Kidney glomerular epithelial cell (primary cell): ENCODE measurements at regions not wholly inside any gene's neighbourhood (a gene's known extent, or its start where the extent isn't known, plus 50 kb on each side); places are given as distances from the start of the nearest gene placed in this dataset.

ENCODE experiments used
- DNase-seq: peaks from one replicate; lab custom pipeline; 2025; lab: John Stamatoyannopoulos, UW

GRCh38 chr18:55047546-55047945, 88.3 kb upstream of the CCDC68 start:
- DNase-seq, result no peak

GRCh38 chr18:55041366-55041765, 82.1 kb upstream of the CCDC68 start:
- no peak for DNase-seq

DNA sequence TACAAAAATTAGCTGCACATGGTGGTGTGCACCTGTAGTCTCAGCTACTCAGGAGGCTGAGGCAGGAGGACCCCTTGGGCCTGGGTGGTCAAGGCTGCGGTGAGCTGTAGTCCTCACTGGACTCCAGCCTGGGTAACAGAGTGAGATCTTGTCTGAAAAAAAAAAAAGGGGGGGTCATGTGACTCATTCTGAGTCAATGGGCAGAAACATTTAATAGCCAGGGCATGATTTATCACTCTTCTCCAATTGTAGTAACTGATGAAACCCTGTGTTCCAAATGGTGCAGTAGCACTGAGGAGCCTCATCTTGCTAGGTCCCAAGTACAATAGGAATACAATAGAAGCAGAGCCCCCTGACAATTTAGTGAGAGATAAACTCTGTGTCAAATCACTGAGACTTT, 78.9 kb upstream of the CCDC68 start:
- no peak for DNase-seq

DNA sequence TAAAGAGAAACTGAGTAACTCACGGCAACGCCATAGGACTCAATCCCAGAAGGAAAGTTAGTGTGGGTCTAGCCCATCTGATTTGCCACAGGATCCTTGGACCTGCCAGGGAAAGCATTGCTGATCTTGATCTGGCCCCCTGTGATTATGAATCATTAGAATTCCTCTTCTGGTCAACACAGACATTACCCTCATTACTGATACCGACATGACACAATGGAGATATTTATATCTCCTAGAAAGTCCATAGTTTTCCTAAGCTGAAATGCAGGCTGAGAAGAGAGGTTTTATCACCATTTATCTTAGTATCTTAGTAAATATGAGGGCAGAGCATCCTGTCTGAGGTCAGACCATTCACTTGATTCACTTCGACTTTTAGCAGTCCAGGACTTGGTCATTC, 75.5 kb upstream of the CCDC68 start:
- DNase-seq, result no peak

DNA sequence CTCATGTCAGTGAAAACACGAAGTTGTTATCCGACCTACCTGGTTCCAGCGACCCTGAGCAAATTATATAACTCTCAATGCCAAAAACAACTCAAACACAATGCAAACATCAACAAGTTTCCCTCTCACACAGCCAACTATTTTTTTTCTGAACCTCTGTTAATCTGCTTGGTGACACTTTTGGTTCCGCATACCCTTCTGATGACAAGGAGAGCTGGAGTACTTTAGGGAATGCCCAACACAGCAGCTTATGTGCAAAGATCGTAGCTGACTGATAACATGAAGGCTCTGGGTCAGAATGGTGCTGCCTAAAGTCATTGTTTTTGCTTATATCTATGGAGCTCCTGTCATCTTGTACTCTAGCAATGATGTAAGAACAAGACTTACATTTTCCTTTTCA, 72.7 kb upstream of the CCDC68 start:
- DNase-seq, result no peak

DNA sequence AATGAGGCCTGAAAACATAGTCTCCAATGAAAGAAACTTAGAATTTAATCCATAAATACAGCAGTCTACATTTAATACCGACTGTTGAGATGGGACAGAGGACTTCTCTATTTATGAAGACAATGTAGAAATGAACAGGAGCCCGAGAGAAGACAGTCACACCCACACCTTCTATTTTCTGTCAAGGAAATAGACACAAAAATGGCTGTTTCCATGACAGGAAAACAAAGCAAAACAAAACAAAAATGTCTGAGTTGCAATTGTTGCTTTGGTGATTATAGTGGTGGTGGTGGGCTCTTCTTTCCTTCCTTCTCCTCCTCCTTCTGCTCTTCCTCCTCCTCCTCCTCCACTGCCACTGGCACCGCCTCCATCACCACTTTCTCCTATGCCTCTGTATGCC, 72.3 kb upstream of the CCDC68 start:
- no peak for DNase-seq

- DNase-seq, result no peak
These were observed 71.9 kb upstream of the CCDC68 start for GRCh38 chr18:55031164-55031563.

DNA sequence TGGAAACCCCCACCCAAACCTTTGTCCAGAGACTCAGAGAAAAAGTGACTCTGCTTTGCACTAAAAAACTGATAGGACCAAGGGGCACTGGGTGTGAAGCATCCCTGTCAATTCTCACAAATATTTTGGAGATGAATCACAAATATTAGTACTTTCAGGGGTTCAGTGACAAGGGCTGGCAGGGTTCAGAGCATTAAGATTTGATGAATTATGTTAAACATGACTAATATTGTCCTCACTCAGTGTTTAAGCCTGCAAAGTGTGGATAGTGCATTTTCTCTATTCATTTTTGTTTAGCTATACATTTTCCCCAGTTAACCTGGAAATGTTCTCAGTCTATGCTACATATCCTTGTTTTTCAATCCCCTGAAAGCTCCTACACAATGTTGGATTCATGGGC, 65.3 kb upstream of the CCDC68 start:
- no peak for DNase-seq

DNA sequence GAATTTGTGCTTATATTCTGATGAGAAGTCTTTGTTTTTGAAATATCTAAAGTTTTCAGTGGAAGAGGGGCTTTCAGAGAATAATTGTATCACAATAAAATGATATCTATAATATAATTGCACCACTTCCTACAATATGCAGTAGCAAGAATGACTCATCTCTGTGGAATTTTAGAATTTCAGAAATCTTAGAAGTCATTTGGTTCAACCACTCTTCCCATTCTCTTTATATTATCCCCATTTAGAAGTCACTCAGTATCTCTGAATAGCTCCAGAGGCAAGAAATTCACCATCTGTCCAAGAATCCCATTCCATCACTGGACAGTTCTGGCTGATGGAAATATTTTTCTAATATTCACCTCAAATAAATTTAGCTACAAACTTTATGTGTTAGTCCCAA, 59.3 kb upstream of the CCDC68 start:
- DNase-seq, result peak; percentile 53

GRCh38 chr18:55014095-55014494, 54.8 kb upstream of the CCDC68 start:
- DNase-seq, result no peak

DNA sequence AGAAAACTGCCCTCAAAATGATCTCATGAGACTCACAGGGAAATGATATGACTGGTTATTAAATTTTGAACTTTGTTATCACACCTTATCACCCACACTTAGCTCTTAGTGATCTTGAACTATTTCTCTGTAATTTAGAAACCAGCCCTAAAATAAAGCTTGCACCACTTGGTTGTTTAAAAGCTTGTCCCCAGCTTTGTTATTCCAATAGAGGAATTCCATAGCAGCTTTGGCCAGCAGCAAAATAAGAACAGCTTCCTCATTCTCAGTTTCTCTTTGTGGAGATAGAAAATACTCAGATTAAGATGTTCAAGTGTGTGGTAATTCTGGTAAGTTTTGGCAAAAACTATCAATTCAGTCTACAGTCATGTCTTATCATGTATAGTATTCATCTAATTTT, 54.4 kb upstream of the CCDC68 start:
- no peak for DNase-seq

DNA sequence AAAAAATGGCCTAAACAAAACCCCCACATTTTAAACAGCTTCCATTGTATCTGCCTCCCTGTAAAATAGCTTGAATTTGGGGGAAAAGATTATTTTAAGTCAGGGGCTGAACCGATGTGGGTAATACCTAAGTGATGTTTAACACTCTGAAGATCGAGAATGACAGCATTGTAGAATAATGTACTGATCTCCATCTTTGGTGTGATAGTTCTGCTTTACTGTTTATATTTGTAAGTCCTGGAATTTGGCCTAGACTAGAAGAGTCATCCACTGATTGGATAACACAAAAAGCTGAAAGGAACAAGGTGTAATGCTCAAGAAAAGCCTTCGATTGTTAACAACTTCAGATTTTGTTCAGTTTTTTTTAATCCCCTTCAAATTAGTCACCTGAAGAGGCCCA, 53.8 kb upstream of the CCDC68 start:
- DNase-seq, result no peak

- DNase-seq, result peak; percentile 28
These were observed 52.7 kb upstream of the CCDC68 start for GRCh38 chr18:55012008-55012407.
